NT2/D1 (cell line): ENCODE measurements at regions not wholly inside any gene's neighbourhood (a gene's known extent, or its start where the extent isn't known, plus 50 kb on each side); places are given as distances from the start of the nearest gene placed in this dataset.

Source experiments
- YY1 ChIP-seq: IDR thresholded peaks from 2 replicates; pipeline ENCODE4 v1.6.1; 2011; ENCODE audit not compliant: insufficient read length, insufficient read depth
- ZNF274 ChIP-seq: IDR thresholded peaks from 2 replicates; pipeline ENCODE4 v1.6.1; 2011; ENCODE audit warnings: mild to moderate bottlenecking, low read depth, low read length

DNA sequence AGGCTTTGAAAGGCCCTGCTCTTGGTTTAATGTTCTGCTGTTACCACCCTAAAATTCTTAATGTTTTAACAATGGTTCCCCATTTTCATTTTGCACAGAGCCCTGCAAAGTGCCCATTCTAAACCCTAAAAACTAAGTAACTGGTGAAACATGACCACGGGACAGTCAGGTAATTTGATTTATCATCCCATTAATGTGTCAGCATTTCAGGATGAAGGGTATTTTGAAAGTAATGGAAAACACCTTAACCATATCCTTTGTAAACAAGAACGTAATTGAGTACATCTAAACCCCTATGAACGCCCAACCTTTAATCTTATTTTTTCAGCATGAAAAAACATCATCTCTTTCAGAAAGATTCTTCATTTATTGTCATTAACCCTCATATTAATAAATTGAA lies 164.9 kb upstream of the IL12A start:
- TF ChIP-seq ZNF274 (no peak), YY1 (no peak)
